Activated B cell treated with CpG ODN at 0.5 μM for 24 hours (primary cell): ENCODE measurements at regions not wholly inside any gene's neighbourhood (a gene's known extent, or its start where the extent isn't known, plus 50 kb on each side); places are given as distances from the start of the nearest gene placed in this dataset.

Experiments
- ATAC-seq: fragments of 200-7000 bp; cut with Tn5 transposase; one replicate; pipeline ENCODE4 v1.10.0; 2021; ENCODE audit warnings: low read depth, mild to moderate bottlenecking, moderate library complexity
- CTCF ChIA-PET: fragments of 350-600 bp; sonication (Branson Sonifier 250); formaldehyde crosslinking; loops from one replicate; lab custom pipeline; 2021; ENCODE audit warnings: antibody characterized with exemption; lab: Charles Lee
- POLR2A ChIA-PET: fragments of 350-600 bp; sonication (Branson Sonifier 250); formaldehyde crosslinking; loops from one replicate; lab custom pipeline; 2021; ENCODE audit warnings: antibody characterized with exemption; lab: Charles Lee
- DNase-seq: peaks from one replicate; pipeline ENCODE4 v3.0.0; 2022
- H3K27ac Mint-ChIP-seq: one replicate; pipeline ENCODE4 v1.8.0; 2020; ENCODE audit warnings: mixed read lengths
- H3K27me3 Mint-ChIP-seq: one replicate; pipeline ENCODE4 v1.8.0; 2021; ENCODE audit warnings: mixed read lengths
- H3K36me3 Mint-ChIP-seq: one replicate; pipeline ENCODE4 v1.8.0; 2021; ENCODE audit warnings: low read depth, mixed read lengths
- H3K4me1 Mint-ChIP-seq: one replicate; pipeline ENCODE4 v1.8.0; 2021; ENCODE audit warnings: mixed read lengths
- H3K4me3 Mint-ChIP-seq: one replicate; pipeline ENCODE4 v1.8.0; 2020; ENCODE audit warnings: mild to moderate bottlenecking, mixed read lengths
- H3K9me3 Mint-ChIP-seq: one replicate; pipeline ENCODE4 v1.8.0; 2020; ENCODE audit warnings: mixed read lengths
- intact Hi-C: fragments of 100-400 bp; cut with micrococcal nuclease; formaldehyde crosslinking; loops from one replicate; pipeline ENCODE4 v1.15.1; 2024
- TF ChIP-seq, protein P1 (sequence below): fragments of 200-600 bp; IDR thresholded peaks from one replicate; pipeline ENCODE4 v1.8.0; 2022; ENCODE audit warnings: antibody characterized with exemption, mild to moderate bottlenecking

DNA sequence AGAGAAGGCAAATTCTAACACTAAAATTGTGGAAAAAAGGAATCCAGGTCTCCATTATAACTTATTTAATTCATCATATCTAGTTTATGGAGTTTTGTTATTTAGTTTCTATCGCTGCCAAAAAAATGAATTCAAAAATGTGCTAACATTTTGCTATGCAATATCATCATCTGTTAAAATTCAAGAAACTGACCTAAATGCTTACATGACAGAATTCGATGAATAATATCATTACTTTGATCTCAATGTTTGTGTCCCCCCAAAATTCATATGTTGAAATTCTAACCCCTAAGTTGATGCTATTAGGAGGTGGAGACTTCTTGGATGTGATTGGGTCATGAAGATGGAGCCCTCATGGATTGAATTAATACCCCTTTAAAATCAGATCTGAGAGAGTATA is 775.0 kb downstream of the PCDH17 start:
- TF ChIP-seq, protein P1, sequence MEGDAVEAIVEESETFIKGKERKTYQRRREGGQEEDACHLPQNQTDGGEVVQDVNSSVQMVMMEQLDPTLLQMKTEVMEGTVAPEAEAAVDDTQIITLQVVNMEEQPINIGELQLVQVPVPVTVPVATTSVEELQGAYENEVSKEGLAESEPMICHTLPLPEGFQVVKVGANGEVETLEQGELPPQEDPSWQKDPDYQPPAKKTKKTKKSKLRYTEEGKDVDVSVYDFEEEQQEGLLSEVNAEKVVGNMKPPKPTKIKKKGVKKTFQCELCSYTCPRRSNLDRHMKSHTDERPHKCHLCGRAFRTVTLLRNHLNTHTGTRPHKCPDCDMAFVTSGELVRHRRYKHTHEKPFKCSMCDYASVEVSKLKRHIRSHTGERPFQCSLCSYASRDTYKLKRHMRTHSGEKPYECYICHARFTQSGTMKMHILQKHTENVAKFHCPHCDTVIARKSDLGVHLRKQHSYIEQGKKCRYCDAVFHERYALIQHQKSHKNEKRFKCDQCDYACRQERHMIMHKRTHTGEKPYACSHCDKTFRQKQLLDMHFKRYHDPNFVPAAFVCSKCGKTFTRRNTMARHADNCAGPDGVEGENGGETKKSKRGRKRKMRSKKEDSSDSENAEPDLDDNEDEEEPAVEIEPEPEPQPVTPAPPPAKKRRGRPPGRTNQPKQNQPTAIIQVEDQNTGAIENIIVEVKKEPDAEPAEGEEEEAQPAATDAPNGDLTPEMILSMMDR, result no peak
- intact Hi-C loops, result no loop called here
- no peaks in the 10 kb centered on the region for H3K36me3 Mint-ChIP-seq
- H3K9me3 Mint-ChIP-seq, result peaks cover 5% of the 10 kb centered on the region
- H3K27ac Mint-ChIP-seq, result no peak overlapping the region
- ChIA-PET POLR2A (no interaction called here), CTCF (no interaction called here)
- H3K4me3 Mint-ChIP-seq, result no peak overlapping the region
- H3K27me3 Mint-ChIP-seq, result no peaks in the 10 kb centered on the region
- H3K4me1 Mint-ChIP-seq, result no peaks in the 10 kb centered on the region
- ATAC-seq (no peak), DNase-seq (no peak)

DNA sequence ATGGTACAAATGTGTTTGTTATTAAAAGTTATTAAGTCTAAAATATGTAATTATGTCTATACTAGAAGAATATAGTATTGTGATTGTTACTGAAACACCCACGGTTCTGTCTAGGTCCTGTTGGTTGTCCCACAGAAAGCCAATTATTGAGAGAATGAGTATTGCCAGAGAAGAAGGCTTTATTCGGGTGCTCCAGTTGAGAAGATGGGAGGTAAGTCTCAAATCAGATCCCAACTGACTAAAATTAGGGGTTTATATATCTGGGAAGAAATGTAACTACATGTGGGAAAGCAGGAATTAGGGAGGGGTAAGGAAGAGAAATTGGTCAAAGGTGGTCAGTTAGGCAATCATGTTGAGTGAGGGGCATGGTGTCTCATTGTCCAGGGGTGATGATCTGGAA is 798.4 kb downstream of the PCDH17 start:
- no peaks in the 10 kb centered on the region for H3K4me1 Mint-ChIP-seq
- H3K4me3 Mint-ChIP-seq, result no peak overlapping the region
- CTCF ChIA-PET, result no interaction called here
- no peaks in the 10 kb centered on the region for H3K36me3 Mint-ChIP-seq
- POLR2A ChIA-PET, result no interaction called here
- H3K27ac Mint-ChIP-seq, result no peak overlapping the region
- ATAC-seq (no peak), DNase-seq (no peak)
- H3K9me3 Mint-ChIP-seq, result peaks cover 25% of the 10 kb centered on the region
- TF ChIP-seq, protein P1, result no peak
- intact Hi-C loops, result no loop called here
- no peaks in the 10 kb centered on the region for H3K27me3 Mint-ChIP-seq

DNA sequence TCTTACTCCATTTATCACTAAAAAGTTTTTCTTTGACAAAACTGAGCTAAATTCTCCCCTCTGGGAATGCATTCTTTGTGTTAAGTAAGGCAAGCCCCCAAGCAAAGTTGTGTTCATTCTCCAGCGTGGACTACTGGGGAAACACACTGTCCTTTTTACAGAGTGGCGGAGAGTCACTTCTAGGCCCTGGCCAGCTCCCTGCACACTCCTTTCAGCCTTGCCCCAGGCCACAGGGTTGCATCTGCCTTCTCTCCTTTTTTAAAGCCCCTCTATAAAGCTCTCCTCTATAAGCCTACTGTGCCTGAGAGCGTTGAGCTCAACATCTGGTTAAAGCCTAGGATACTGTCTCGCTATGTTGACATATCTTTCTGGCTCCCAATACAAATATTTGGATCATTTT is 803.4 kb downstream of the PCDH17 start:
- no peaks in the 10 kb centered on the region for H3K36me3 Mint-ChIP-seq
- H3K27ac Mint-ChIP-seq, result no peak overlapping the region
- ChIA-PET CTCF (no interaction called here), POLR2A (no interaction called here)
- DNase-seq (no peak), ATAC-seq (no peak)
- intact Hi-C loops, result no loop called here
- no peaks in the 10 kb centered on the region for H3K4me1 Mint-ChIP-seq
- TF ChIP-seq, protein P1, result no peak
- no peak overlapping the region for H3K4me3 Mint-ChIP-seq
- no peaks in the 10 kb centered on the region for H3K27me3 Mint-ChIP-seq
- peaks cover 17% of the 10 kb centered on the region for H3K9me3 Mint-ChIP-seq

DNA sequence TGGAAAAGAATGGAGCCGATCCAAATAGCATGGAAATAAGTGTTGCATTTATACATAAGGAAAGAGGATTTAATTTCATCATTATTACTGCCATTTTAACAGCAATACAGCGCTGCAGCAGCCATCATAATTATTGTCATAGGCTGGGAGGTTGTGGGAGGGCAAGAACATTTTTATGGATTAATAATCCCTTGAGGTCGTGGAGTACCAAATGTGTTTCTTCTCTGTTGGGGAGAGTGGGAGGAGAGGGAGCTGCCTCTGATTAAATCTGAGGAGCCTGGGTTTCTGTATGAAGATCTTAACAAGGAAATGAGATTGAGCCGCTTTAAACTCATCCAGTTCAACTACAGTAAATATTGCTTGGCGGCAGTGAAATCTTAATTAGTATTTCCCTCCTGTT is 805.9 kb downstream of the PCDH17 start:
- ChIA-PET CTCF (no interaction called here), POLR2A (no interaction called here)
- no peak overlapping the region for H3K27ac Mint-ChIP-seq
- no peak overlapping the region for H3K4me3 Mint-ChIP-seq
- no peak for DNase-seq
- no peaks in the 10 kb centered on the region for H3K27me3 Mint-ChIP-seq
- no peaks in the 10 kb centered on the region for H3K36me3 Mint-ChIP-seq
- H3K4me1 Mint-ChIP-seq, result no peaks in the 10 kb centered on the region
- peaks cover 9% of the 10 kb centered on the region for H3K9me3 Mint-ChIP-seq
- intact Hi-C loops, result no loop called here
- ATAC-seq, result no peak
- TF ChIP-seq, protein P1, result no peak

DNA sequence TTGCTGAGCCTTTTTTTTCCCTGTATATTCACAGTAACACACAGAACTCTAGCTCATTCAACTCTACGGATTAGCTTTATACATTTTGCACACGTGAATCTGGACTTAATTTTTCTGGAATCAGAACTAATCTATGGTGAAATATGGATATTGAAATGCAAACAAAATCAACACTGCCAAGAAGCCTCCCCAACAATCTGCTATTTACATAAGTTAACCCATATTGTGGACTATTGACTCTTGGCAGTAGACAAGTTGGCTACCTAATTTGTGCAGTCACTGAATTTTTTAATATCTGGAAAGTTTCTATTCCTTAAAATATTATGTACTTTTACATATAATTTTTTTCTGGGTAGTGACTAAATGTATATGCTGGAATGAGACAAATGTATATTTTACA is 815.4 kb downstream of the PCDH17 start:
- ChIA-PET POLR2A (no interaction called here), CTCF (no interaction called here)
- no peak overlapping the region for H3K27ac Mint-ChIP-seq
- ATAC-seq (no peak), DNase-seq (no peak)
- intact Hi-C loops, result no loop called here
- TF ChIP-seq, protein P1, result no peak
- H3K4me1 Mint-ChIP-seq, result no peaks in the 10 kb centered on the region
- no peaks in the 10 kb centered on the region for H3K27me3 Mint-ChIP-seq
- no peaks in the 10 kb centered on the region for H3K36me3 Mint-ChIP-seq
- H3K9me3 Mint-ChIP-seq, result no peaks in the 10 kb centered on the region
- no peak overlapping the region for H3K4me3 Mint-ChIP-seq
